HUDEP-2 (cell line): ENCODE measurements at regions not wholly inside any gene's neighbourhood (a gene's known extent, or its start where the extent isn't known, plus 50 kb on each side); places are given as distances from the start of the nearest gene placed in this dataset.

Experiments
- DNase-seq, 76 experiments: peaks; one replicate each; lab custom pipeline; 2025; ENCODE audit not compliant: unreplicated experiment in 76 of 76; lab: John Stamatoyannopoulos, UW

DNA sequence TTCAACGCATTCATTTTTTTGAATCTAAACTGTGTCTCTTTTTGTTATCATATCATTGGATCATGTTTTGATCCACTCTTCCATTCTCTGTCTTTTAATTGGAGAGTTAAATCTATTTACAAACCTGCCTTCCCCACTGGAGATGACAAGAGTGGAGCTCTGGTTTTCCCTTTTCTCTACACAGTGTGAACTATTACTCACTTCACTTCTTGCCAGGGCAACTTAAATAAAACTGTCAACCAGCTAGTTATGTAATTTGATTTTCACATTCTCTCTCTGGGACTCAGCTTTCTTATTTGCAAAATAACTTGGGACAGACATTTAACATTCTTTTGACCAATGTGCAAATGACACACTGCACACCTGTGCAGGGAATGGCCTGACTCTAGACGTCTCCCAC is 230.8 kb upstream of the CST7 start:
- DNase-seq, result no peak

DNA sequence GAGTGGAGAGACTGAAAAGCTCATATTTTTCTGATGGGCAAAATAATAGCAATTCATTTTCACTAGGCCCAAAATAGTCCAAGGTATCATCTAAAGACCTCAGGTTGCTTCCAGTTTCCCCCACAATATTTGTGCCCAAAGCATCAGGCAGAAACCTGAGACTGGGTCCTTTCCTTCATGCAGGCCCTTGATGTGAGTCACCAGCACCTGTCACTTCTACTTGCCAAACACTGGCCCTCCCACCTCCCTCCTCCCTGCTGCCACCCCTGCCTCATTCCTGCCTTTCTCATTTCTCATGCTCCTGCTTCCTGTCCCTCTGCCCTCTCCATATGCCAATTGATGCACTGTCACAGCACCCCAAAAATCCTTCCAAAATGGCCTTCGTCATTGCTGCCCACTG is 230.4 kb upstream of the CST7 start:
- DNase-seq, result no peak

DNA sequence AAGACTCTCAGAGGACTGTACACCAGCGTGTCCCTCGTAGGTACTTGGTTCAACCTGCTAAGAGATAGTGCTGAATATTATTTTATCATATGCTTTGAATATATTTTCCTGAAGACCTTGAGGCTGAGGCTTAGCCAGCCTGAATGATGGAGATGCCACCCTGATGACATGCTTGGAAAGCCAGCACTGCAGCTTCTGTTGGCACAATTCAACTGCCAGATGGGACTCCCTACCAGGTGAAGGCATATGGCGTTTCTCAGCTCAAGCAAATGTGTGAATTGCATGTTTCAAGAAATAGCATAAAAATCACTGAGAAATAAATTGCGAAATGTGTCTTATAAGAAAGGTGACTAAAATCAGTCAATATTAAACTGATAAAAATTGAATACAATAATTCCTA is 228.1 kb upstream of the CST7 start:
- DNase-seq, result no peak

DNA sequence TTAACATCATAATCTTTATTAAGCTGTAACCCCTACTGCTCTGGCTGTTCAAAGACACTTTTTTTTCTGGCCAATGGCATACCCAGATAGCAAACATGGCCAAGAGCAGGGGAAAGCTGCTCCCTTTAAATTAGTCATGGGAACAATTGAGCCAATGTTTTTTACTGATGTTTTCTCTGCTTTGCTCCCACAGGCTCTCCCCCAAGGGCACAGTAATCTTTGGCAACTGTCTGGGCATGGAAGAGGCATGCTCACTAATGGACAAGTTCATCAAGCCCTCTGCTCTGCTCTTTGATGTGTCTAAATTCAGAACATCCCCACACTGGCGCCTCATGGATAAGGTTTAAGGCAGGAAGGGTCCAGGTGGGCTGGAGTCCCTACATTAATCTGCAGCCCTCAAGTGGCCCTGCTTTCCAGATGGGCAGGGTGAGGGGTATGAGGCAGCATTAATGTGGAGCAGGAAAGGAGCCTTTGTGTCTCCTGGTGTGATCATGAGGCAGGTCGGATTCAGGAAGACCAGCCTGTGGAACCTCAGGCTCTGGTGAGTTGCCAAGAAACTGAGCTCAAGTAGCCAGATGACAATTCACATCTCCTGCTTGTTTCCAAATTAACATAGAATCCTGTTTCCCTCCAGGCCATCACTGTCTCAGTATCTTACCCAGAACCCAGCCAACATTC is 227.0 kb upstream of the CST7 start:
- DNase-seq, result no peak

DNA sequence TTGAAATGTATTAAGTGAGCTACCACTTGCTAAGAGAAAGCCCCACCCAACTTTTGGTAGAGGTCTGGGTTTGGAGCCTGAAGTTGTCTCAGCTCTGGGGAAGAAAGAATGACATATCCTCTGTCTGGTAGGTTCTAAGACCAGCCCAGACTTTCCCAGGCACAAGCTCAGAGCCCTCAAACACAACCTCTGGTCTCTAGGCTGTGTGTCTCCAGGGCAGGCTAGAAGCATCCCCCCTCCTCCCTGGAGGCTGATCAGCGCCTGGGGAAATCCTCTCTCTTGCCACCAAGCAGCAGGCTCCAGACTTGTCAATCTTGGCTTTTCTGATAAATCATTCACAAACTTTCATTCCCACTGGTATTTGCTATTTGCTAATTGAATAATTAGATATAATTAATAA is 226.5 kb upstream of the CST7 start:
- no peak for DNase-seq

DNA sequence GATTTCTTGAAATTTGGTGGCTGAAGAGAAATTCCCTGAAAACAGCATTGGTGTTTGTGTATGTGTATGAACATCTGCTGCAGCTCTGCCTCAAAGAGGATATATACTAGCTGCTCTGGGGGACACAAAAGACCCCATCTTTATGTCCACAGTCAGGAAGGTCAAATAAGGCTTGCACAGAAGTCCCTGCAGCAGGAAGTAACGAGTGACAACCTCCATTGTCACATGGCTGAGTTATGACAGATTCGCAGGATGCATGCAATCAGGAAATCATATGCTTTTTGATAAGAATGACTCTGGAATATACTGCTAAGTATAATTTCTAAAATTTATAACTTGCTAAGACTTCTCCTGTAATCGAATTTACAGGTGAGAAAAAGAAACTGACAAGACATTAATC is 225.9 kb upstream of the CST7 start:
- DNase-seq, result no peak

DNA sequence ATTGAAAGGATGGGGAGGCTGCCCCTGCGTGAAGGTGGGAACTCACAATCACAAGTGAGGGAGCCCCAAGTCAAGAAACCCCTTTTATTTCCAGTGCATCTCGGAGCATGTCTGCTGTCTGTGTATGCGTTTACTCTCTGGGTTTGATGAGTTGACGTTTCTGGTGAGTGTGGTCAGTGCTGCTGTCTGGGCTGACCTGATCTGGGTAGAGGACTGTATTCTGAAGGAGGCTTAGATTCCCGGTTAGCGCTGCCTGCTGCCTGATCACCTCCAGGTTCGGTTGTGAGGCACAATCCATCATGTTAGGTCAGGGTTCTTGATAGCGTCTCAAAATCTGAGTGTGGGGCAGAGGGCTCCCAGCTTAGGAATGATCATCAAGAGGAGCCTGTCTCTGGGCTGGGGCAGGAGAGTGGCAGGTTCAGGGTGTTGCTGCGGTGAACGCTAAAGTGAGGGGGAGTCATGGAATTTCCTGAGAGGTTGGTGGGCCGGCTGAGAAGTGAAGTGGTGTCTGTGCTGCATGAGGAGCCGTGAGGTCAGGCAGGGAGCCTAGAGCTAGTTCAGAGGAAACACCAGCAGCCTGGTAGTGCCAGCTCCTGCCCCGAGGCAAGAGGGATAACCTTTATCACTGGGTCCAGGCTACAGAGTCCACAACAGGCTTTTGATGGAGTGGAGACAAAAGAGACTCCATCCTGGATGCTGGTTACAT is 225.3 kb upstream of the CST7 start:
- DNase-seq, result no peak

DNA sequence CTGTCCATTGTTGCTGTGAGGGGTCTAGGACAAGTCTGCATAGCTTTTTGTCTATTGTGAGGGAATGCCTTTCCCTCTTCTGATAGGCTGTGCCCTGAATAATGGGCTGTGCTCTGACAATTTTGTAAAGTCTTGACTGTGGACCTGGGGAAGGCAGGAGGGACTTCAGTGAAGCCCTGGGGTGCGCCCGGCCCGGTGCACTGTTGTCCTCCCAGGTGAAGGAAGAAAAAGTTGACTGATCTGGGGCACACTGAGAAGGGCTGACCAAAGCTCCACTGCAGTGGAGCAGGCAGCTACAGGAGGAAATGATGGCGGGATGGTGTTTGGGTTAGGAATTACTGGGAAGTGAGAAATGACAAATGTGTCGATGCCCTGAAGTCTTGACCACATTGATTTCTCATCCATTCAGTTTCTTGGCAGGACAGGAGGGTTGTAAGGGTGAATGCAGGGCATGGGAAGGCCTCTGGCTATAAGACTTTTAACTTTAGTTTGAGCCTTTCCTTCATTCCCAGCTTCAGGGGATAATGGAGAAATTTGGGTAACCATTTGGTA is 224.0 kb upstream of the CST7 start:
- no peak for DNase-seq

DNA sequence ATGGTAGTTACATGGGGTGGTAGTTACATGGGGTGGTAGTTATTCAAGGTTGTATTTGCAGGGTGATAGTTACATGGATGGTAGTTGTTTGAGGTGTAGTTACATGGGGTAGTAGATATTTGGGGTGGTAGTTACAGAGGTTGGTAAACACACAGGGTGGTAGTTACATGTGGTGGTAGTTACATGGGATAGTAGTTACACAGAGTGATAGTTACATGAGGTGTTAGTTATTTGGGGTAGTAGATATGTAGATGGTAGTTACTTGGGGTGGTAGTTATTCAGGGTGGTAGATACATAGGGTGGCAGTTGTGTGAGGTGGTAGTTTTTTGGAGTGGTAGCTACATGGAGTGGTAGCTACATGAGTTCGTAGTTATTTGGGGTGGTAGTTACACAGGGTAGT is 221.3 kb upstream of the CST7 start:
- no peak for DNase-seq

DNA sequence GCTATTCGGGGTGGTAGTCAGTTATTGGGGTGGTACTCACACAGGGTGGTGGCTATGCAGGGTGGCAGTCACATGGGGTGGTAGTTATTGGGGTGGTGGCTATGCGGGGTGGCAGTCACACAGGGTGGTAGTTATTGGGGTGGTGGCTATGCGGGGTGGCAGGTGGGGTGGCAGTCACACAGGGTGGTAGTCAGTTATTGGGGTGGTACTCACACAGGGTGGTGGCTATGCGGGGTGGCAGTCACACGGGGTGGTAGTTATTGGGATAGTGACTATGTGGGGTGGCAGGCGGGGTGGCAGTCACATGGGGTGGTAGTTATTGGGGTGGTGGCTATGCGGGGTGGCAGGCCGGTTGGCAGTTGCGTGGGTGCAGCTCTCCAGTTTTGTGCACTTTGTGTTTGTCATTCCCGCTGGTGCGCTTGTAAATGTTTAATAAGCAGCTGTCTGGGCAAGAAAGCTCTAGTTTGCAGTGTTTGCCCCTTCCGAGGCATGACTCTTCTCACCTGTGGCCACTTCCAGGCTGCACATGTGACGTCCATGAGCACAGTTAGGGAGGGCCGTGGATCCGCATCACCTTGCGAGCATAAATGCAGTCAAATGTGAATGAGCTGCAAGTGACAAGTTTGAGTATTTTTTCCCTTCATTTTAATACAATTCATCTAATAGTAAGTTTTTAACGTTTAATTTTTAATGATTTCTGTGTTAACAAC is 219.0 kb upstream of the CST7 start:
- DNase-seq, result no peak

DNA sequence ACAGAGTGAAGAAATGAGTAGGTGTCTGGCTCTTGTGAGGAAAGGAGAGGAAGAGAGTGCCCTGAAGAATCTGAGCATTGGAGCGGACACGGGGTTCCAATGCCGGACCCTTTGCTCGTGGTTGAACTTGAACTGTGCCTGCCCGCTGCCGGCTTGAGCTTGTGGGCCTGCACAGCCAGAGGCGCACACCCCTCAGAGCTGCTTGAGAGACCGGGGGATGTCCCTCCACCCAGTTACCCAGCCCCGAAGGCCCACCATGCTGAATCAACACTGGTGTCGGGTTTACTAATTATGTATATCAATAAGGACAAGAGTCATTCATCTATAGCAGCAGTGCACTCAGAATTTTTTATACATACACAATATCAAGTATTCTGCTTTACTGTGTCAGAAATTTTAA is 218.3 kb upstream of the CST7 start:
- DNase-seq, result no peak

DNA sequence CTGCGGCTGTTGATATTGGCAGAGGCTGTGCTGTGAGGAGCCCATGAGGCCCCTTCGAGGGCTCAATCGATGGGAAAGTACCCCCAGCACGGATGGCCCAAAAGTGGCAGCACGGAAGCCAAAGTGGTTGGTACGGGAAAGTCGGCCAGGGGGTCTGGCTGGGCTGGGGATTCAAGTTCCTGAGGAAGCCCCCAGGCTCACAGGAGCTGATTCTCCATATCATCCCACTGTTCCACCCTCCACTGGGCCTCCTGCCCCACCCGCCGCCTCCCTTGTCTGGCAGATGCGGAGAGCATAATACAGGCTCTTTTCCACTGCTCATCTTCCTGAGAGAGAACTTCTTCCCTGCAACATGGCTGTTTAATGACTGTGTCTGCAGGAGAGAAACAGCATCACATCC is 217.8 kb upstream of the CST7 start:
- no peak for DNase-seq

DNA sequence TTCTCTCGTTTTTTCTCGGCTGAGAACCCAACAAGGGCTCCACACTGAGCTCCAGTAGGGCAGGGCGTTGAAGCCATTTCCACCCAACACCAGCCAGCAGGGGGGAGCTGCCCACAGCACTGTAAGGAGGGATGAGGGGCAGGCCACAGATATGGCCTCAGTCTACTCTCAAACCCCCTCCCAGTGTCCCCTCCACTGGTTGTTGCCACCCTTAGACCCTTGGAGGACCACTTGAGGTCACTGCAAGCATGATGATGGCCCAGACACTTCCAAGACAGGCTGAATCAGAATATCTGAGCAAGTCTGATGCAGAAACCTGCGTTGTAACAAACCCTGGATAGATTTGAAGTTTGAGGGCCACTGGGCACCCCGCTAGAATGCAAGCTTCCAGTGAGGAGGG is 217.0 kb upstream of the CST7 start:
- no peak for DNase-seq

DNA sequence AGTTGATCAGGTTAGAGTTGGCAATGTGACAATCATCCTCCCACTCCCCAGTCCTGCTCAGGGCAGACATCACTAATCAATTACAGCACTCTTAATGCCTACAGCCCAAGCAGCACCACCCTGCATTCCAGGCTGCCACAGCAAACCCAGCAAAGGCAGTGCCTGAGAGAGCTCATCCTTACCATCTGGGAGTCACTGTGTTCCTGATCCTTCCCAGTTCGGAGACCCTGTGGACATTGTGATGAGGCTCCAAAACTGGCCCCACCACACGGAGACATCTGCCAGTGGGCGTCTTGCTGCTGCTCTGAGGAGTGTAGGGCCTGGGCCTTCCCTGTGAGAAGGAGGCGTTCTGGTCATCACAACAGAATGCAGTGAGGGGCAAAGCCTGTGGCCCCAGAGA is 216.5 kb upstream of the CST7 start:
- no peak for DNase-seq

DNA sequence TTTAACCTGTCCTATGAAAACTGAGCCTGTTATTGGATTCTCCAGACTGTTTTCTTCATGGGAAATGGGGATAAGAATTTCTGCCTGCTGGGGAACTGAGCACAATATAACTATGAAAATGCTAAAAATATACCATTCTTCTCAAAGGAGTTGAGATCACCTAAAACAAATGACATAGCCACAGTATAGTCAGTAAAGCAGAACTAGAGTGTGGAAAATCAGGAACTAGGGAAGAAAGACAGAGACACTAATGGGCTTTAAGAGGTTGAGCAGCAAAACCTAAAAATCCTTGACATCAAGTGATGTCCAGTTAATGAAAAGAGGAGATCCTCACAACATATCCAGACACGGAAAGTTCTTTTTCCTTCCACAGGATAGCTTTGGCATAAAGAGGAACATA is 215.7 kb upstream of the CST7 start:
- no peak for DNase-seq

DNA sequence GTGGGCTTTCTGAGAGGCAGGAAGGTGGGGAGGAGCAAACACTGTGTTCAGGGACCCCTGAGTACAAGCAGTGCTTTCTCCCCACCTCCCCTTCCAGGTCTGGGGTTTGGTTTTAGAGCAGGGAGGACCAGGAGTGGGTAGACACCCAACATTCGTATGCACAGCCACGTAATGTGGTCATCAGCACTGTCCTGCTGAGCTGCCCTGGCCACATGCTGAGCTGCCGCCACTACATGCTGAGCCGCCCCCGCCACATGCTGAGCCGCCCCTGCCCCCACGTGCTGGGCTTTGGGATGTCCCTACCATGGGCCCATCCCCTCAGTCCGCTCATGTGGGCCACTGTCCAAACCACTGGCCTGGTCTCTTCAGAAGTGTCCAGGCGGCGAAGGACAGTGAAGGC is 214.9 kb upstream of the CST7 start:
- DNase-seq, result no peak

DNA sequence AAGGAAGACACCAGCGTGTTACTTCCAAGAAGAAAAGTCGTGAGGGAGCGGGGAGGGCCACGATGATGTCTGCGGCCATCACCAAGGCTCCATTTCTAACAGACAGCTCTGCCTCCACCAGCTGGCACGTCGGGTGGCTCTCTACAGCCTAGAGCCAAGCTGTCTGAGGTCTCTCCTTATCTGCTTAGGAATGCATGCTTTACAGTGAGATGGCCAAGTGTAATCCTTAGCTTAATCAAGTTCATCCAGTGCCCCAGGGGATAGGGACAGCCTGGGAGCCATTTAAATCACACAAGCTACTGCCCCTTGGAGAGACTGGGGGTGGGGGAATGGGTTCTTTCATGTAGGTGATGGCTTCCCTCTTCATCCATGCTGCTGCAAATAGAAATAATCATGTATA is 213.8 kb upstream of the CST7 start:
- DNase-seq, result no peak

DNA sequence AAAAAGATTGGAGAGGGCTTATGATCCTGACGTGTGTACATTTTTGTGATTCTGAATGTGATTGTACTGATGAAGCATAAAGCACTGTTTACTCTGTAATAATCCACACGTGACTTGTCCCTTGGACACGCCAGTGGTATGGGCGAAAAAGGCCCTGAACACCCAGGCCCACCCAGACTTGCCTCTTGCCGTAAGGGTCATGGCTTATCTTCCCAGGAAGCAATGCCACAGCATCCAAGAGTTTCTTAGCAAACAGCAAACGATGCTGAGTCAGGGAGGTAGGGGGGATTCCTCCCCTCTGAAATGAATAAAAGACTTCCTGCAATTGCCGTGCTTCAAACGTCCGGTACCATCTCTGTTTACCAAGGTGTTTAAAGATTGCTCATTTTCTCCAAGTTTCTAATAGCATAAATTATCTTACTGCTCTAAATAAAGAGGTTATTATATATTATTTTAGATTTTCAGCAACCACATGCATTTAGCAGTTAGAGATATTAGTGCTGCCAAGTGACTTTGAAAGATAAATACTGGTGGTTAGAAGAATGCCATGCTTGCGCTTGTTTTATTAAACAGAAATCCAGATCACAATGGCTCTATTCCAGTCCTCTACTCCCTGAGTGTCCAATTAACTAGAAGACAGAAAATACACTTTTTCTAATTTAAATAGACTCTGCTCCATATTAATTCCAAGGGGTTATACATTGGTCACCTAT is 212.8 kb upstream of the CST7 start:
- no peak for DNase-seq

DNA sequence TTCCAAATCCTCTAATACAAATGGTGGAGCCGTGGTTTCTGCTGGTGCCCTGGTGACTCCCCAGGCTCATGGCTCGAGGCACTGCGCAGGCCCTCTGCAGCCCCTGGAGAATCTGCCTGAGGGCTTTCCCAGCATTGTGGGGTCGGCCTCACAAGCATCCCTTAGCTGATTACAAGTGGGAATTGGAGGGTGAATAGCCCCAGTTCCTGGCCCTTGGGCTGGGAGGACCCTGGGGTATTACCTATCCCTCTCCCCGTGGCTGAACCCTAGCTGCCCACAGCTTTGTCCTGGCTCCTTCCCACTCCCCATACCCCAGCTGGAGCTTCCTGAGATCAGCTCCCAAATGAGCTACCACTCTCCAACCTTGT is 212.2 kb upstream of the CST7 start:
- no peak for DNase-seq

DNA sequence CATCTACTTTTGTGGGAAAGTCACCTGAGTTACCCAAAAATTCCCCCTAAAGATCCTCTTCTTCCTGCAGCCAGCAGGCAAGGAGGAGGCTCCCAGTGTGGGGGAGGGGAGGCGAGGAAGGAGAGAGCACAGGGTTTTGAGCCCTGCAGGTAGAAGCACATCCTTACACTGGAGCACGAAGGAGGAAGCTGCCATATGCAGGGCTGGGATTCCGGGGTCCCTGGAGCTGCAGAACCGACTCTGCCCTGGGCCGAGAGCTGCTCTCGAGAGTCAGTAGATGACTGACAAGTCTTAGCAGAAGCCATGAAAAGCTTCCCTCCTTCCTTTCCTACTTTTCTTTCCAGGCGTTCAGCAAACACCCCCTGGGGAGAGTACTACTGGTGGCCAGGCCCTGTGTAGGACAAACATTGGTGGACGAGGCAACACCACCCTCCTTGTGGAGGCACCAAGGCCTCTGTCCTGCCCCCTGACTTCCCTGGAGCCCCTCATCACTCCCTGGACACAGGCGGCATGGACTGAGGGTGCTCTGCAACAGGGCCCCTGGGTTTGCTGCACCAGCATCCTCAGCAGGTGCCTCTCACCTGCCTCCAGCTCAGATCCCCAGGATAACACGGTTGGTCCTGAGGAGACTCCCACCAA is 211.7 kb upstream of the CST7 start:
- no peak for DNase-seq
